K562 (cell line): ENCODE measurements at regions not wholly inside any gene's neighbourhood (a gene's known extent, or its start where the extent isn't known, plus 50 kb on each side); places are given as distances from the start of the nearest gene placed in this dataset.

Experiments used
- AFF4 ChIP-seq: sonication (generic); formaldehyde crosslinking; IDR thresholded peaks from 2 replicates; pipeline ENCODE4 v1.8.0; 2023; ENCODE audit warnings: mild to moderate bottlenecking, missing genetic modification reagents
- ARID2 ChIP-seq: fragments of 450-650 bp; IDR thresholded peaks from 2 replicates; pipeline ENCODE4 v1.6.1; 2017; ENCODE audit warnings: antibody characterized with exemption, mild to moderate bottlenecking
- BRF1 ChIP-seq: IDR thresholded peaks from 3 replicates; pipeline ENCODE4 v1.6.1; 2011; ENCODE audit warnings: borderline replicate concordance, mild to moderate bottlenecking; ENCODE audit not compliant: insufficient read length; ENCODE audit errors: extremely low read depth
- DACH1 ChIP-seq: fragments of 450-650 bp; IDR thresholded peaks from 2 replicates; pipeline ENCODE4 v1.6.1; 2018; ENCODE audit not compliant: partially characterized antibody
- DEAF1 ChIP-seq: fragments of 450-650 bp; formaldehyde crosslinking; IDR thresholded peaks from 2 replicates; pipeline ENCODE4 v1.4.0; 2020; ENCODE audit warnings: mild to moderate bottlenecking, moderate library complexity
- GABPA ChIP-seq: fragments of 200-800 bp; sonication (Bioruptor generic); conservative IDR thresholded peaks from 2 replicates; pipeline ENCODE4 v1.6.1; 2016; ENCODE audit warnings: low read depth, missing genetic modification characterization, missing compliant biosample characterization
- GATA2 ChIP-seq: sonication (generic); formaldehyde crosslinking; IDR thresholded peaks from 2 replicates; pipeline ENCODE4 v1.4.0; 2020; ENCODE audit warnings: mild to moderate bottlenecking, missing genetic modification reagents
- HMG20A ChIP-seq: fragments of 450-650 bp; formaldehyde crosslinking; conservative IDR thresholded peaks from 2 replicates; pipeline ENCODE4 v1.4.0; 2020; ENCODE audit warnings: mild to moderate bottlenecking, mixed read lengths
- HNRNPLL ChIP-seq: fragments of 200-400 bp; formaldehyde crosslinking; IDR thresholded peaks from 2 replicates; pipeline ENCODE4 v1.6.1; 2017; ENCODE audit warnings: low read length, low read depth, mild to moderate bottlenecking; ENCODE audit not compliant: poor library complexity, severe bottlenecking
- KAT2B ChIP-seq: IDR thresholded peaks from one replicate; pipeline ENCODE4 v1.6.1; 2012; ENCODE audit warnings: low read depth, mild to moderate bottlenecking, control low read depth, inconsistent platforms, low read length, moderate library complexity
- MTA2 ChIP-seq: fragments of 450-650 bp; IDR thresholded peaks from 2 replicates; pipeline ENCODE4 v1.6.1; 2016; ENCODE audit warnings: low read depth
- NFXL1 ChIP-seq: fragments of 450-650 bp; formaldehyde crosslinking; IDR thresholded peaks from 2 replicates; pipeline ENCODE4 v1.4.0; 2021; ENCODE audit warnings: mild to moderate bottlenecking
- NR2C2 ChIP-seq, 2 experiments: fragments of 200-800 bp in 1 of 2; sonication (Bioruptor generic) in 1 of 2; sonication (generic) in 1 of 2; formaldehyde crosslinking in 1 of 2; IDR thresholded peaks; 2 replicates each; pipeline versions ENCODE4 v1.6.1 to v1.8.0; 2016 to 2022; ENCODE audit warnings: mild to moderate bottlenecking in 1 of 2, missing compliant biosample characterization in 1 of 2, missing genetic modification characterization in 1 of 2, missing genetic modification reagents in 1 of 2
- NUFIP1 ChIP-seq: fragments of 450-650 bp; IDR thresholded peaks from 2 replicates; pipeline ENCODE4 v1.6.1; 2018; ENCODE audit not compliant: partially characterized antibody
- PHB2 ChIP-seq: fragments of 450-650 bp; IDR thresholded peaks from 2 replicates; pipeline ENCODE4 v1.6.1; 2017; ENCODE audit warnings: low read depth
- ZNF140 ChIP-seq: fragments of 250-450 bp; sonication (Bioruptor Pico); IDR thresholded peaks from 2 replicates; pipeline ENCODE4 v1.8.0; 2021; ENCODE audit warnings: moderate library complexity, mild to moderate bottlenecking, inconsistent platforms
- ZNF436 ChIP-seq: fragments of 250-450, 450-650 bp; sonication (Bioruptor Pico); formaldehyde crosslinking; IDR thresholded peaks from 2 replicates; pipeline ENCODE4 v1.7.0; 2020; ENCODE audit warnings: mild to moderate bottlenecking

- TF ChIP-seq AFF4 (CRISPR knock-in tag) (no peak), BRF1 (no peak), ZNF140 (no peak), HNRNPLL (no peak), NR2C2 (CRISPR knock-in tag; IDR thresholded peaks at IDR 0.05) (no peak), NR2C2 (tag; IDR thresholded peaks at IDR 0.05) (no peak), ARID2 (no peak), HMG20A (CRISPR knock-in tag) (no peak), NFXL1 (CRISPR knock-in tag) (no peak), ZNF436 (no peak), NUFIP1 (no peak), DEAF1 (no peak), GABPA (tag) (no peak), KAT2B (no peak), GATA2 (peak; percentile 53; the same call in 1 of the 2 replicates), PHB2 (no peak), MTA2 (0 out of 2 replicates have a peak, but pooled peaks have one; percentile 42), DACH1 (no peak)
These were observed 144.6 kb downstream of the LRIG2 start (continued) for GRCh38 chr1:113217447-113218208.
